ENCODE measurements at regions not wholly inside any gene's neighbourhood (a gene's known extent, or its start where the extent isn't known, plus 50 kb on each side); places are given as distances from the start of the nearest gene placed in this dataset.

- ChIA-PET POLR2A (interaction anchor here (0.8 to 1.2 kb wide), 2 partner anchors 8 to 16 kb away, joined by 3 to 5 read pairs; no protein-coding TSS in a partner anchor), CTCF (no interaction called here)
- no peak for DNase-seq (ENCODE audit: extremely low spot score)
- TF ChIP-seq FOXA1 (IDR thresholded peaks at IDR 0.05) (no peak), FOXM1 (IDR thresholded peaks at IDR 0.05; ENCODE audit: borderline replicate concordance) (no peak), BHLHE40 (IDR thresholded peaks at IDR 0.05; ENCODE audit: borderline replicate concordance) (no peak), L3MBTL2 (conservative IDR thresholded peaks at IDR 0.05) (no peak), SP1 (IDR thresholded peaks at IDR 0.05) (no peak), TARDBP (IDR thresholded peaks at IDR 0.05) (no peak)
- TF ChIP-seq, protein P1, sequence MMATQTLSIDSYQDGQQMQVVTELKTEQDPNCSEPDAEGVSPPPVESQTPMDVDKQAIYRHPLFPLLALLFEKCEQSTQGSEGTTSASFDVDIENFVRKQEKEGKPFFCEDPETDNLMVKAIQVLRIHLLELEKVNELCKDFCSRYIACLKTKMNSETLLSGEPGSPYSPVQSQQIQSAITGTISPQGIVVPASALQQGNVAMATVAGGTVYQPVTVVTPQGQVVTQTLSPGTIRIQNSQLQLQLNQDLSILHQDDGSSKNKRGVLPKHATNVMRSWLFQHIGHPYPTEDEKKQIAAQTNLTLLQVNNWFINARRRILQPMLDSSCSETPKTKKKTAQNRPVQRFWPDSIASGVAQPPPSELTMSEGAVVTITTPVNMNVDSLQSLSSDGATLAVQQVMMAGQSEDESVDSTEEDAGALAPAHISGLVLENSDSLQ (IDR thresholded peaks at IDR 0.05) = no peak
Observed at GRCh38 chr5:81835814-81836367, 85.0 kb upstream of the SSBP2 start.

DNA sequence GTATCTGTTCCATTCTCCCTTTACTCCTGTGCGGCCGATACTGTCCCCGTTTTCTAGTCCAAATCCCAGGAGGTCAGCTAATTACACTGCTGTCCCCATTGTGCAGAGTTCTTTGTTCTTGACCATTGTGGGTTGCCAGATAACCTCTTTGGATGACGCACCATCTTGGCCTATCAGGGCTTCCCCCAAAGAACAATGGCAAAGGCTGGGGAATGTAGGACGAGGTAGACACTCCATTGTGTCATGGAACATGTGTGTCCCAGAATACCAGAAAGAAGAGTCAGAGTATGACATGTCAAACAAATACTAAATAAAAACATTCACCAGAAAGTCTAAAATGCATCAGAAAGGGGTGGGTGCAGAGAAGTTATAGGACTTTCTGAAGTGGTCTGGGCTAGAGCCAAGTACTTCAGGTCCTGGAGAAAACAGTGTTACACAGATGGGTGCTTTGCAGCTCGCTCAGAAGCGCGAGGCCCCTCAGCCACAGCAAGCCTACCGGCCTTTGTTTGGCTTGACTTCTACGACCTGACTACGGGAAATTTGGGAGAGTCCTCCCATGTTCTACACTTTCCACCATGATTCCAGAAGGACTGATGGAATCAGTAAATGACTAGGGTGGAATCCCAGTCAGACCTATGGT lies 83.2 kb upstream of the SSBP2 start:
- no peak for DNase-seq (ENCODE audit: extremely low spot score)
- CTCF ChIA-PET = no interaction called here
- POLR2A ChIA-PET = no interaction called here
- TF ChIP-seq FOXA1 (IDR thresholded peaks at IDR 0.05) (no peak), FOXK2 (IDR thresholded peaks at IDR 0.05) (no peak), ELF4 (IDR thresholded peaks at IDR 0.05) (no peak), SUZ12 (IDR thresholded peaks at IDR 0.05) (no peak), FOXM1 (IDR thresholded peaks at IDR 0.05; ENCODE audit: borderline replicate concordance) (no peak), LEF1 (IDR thresholded peaks at IDR 0.05; ENCODE audit: borderline replicate concordance) (no peak), CTBP1 (IDR thresholded peaks at IDR 0.05; ENCODE audit: borderline replicate concordance) (no peak), SP1 (IDR thresholded peaks at IDR 0.05) (no peak), HDGF (IDR thresholded peaks at IDR 0.05; ENCODE audit: borderline replicate concordance) (no peak), ARNT (IDR thresholded peaks at IDR 0.05) (no peak), ZNF384 (IDR thresholded peaks at IDR 0.05) (no peak), L3MBTL2 (conservative IDR thresholded peaks at IDR 0.05) (no peak), BHLHE40 (IDR thresholded peaks at IDR 0.05; ENCODE audit: borderline replicate concordance) (no peak), NFRKB (IDR thresholded peaks at IDR 0.05) (no peak), TARDBP (IDR thresholded peaks at IDR 0.05) (no peak)
- TF ChIP-seq, protein P1 (IDR thresholded peaks at IDR 0.05) = no peak

DNA sequence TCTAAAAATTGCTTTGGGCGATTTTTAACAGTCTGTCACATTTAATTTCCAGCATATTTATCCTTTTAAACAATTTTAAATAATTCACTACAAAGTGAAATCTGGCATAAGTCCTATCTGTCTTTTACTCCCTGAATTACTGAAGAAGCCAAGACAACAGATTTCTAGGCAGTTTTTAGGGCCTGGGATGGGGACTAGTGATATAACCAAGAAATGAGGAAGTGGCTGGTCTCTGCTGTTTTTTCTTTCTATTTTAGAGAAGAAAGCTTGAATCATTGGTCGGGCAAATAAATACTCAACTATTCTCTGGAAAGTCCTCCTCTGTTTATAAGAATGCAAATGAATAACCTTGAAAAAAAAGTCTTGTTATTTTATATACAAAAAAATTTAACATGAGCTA lies 79.7 kb upstream of the SSBP2 start:
- POLR2A ChIA-PET = no interaction called here

DNA sequence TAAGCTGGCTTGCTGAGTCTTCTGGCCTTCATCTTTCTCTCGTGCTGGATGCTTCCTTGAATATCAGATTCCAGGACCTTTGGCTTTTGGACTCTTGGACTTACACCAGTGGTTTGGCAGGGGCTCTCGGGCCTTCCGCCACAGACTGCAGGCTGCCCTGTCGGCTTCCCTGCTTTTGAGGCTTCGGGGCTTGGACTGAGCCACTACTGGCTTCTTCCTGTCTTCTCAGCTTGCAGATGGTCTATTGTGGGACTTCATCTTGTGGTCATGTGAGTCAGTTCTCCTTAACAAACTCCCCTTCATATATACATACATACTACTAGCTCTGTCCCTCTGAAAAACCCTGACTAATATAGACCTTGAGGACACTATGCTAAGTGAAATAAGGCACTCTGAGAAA lies 78.3 kb upstream of the SSBP2 start:
- no peak for DNase-seq (ENCODE audit: extremely low spot score)
- CTCF ChIA-PET = no interaction called here
- TF ChIP-seq SP1 (IDR thresholded peaks at IDR 0.05) (no peak), FOXK2 (IDR thresholded peaks at IDR 0.05) (no peak), SUZ12 (IDR thresholded peaks at IDR 0.05) (no peak), ZNF384 (IDR thresholded peaks at IDR 0.05) (no peak)
- TF ChIP-seq, protein P1 (IDR thresholded peaks at IDR 0.05) = no peak
- POLR2A ChIA-PET = no interaction called here

More for the DNA sequence above, 79.7 kb upstream of the SSBP2 start:
- CTCF ChIA-PET = no interaction called here
- DNase-seq (ENCODE audit: extremely low spot score) = no peak
- TF ChIP-seq SUZ12 (IDR thresholded peaks at IDR 0.05) (no peak), ELF4 (IDR thresholded peaks at IDR 0.05) (no peak), FOXM1 (IDR thresholded peaks at IDR 0.05; ENCODE audit: borderline replicate concordance) (no peak), HDGF (IDR thresholded peaks at IDR 0.05; ENCODE audit: borderline replicate concordance) (no peak), FOXK2 (IDR thresholded peaks at IDR 0.05) (no peak), FOXA1 (IDR thresholded peaks at IDR 0.05) (no peak), L3MBTL2 (conservative IDR thresholded peaks at IDR 0.05) (no peak), SP1 (IDR thresholded peaks at IDR 0.05) (no peak), CTBP1 (IDR thresholded peaks at IDR 0.05; ENCODE audit: borderline replicate concordance) (no peak), BHLHE40 (IDR thresholded peaks at IDR 0.05; ENCODE audit: borderline replicate concordance) (no peak), NFRKB (IDR thresholded peaks at IDR 0.05) (no peak), ZNF384 (IDR thresholded peaks at IDR 0.05) (no peak), TARDBP (IDR thresholded peaks at IDR 0.05) (no peak), ARNT (IDR thresholded peaks at IDR 0.05) (no peak)
- TF ChIP-seq, protein P1 (IDR thresholded peaks at IDR 0.05) = no peak

DNA sequence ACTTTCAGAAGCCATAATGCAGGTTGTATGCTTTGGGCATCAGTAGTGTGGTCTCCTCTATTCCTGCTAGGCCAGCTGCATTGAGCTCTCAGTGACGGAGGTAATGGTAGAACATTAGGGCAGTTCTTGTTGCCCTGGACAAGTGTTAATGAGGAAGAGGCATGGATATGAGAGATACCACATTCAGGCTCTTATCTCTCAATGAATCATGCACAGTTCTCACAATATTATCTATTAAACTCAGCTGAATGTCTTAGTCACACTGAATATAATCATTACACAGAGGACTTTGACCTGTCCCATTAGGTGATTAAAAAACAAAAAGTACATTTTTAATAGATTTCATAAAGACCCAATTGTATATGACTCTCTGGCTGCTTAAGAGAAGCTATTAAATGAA lies 76.6 kb upstream of the SSBP2 start:
- TF ChIP-seq CTBP1 (IDR thresholded peaks at IDR 0.05; ENCODE audit: borderline replicate concordance) (no peak), FOXA1 (IDR thresholded peaks at IDR 0.05) (no peak), NFRKB (IDR thresholded peaks at IDR 0.05) (no peak), SUZ12 (IDR thresholded peaks at IDR 0.05) (no peak), SP1 (IDR thresholded peaks at IDR 0.05) (no peak), ELF4 (IDR thresholded peaks at IDR 0.05) (no peak), LEF1 (IDR thresholded peaks at IDR 0.05; ENCODE audit: borderline replicate concordance) (no peak), FOXK2 (IDR thresholded peaks at IDR 0.05) (no peak), ARNT (IDR thresholded peaks at IDR 0.05) (no peak), TARDBP (IDR thresholded peaks at IDR 0.05) (no peak), BHLHE40 (IDR thresholded peaks at IDR 0.05; ENCODE audit: borderline replicate concordance) (no peak), HDGF (IDR thresholded peaks at IDR 0.05; ENCODE audit: borderline replicate concordance) (no peak)
- TF ChIP-seq, protein P1 (IDR thresholded peaks at IDR 0.05) = no peak
- POLR2A ChIA-PET = interaction anchor here (1.0 kb wide), 1 partner anchor 9 kb away, joined by 3 read pairs; no protein-coding TSS in a partner anchor
- CTCF ChIA-PET = no interaction called here
- DNase-seq (ENCODE audit: extremely low spot score) = no peak
